Pancreas (tissue), 10 donors: ENCODE measurements at regions not wholly inside any gene's neighbourhood (a gene's known extent, or its start where the extent isn't known, plus 50 kb on each side); places are given as distances from the start of the nearest gene placed in this dataset.
A peak's percentile ranks its signal among the peaks of the same experiment; 100 is the strongest.

ENCODE experiments used
- ATAC-seq, 4 donors: fragments of 200-7000 bp; cut with Tn5 transposase; one replicate each; pipeline versions ENCODE4 v1.8.0 to v1.9.1; 2020; ENCODE audit warnings: mild to moderate bottlenecking in 4 of 4, moderate library complexity in 4 of 4
- DNase-seq, 6 donors: peaks; one replicate each; pipeline ENCODE4 v3.0.0-alpha.2; 2020
- FAIRE-seq: peaks from 2 replicates; lab custom pipeline; 2012; peaks lifted over from hg19 to GRCh38; lab: Jason Lieb, UNC
- H3K27ac ChIP-seq, 4 donors: fragments of 200-600 bp; sonication (generic); 1 replicate in 3 of 4; 2 replicates in 1 of 4; pipeline versions ENCODE4 v1.5.0 to v1.8.0; 2020
- H3K27me3 ChIP-seq, 4 donors: fragments of 200-600 bp; one replicate each; pipeline ENCODE4 v1.8.0; 2021
- H3K36me3 ChIP-seq, 3 donors: fragments of 200-600 bp; sonication (generic) in 1 of 3; one replicate each; pipeline versions ENCODE4 v1.5.0 to v1.8.0; 2020 to 2021
- H3K4me1 ChIP-seq, 3 donors: fragments of 200-600 bp; one replicate each; pipeline ENCODE4 v1.8.0; 2021
- H3K4me3 ChIP-seq, 4 donors: fragments of 200-600 bp; sonication (generic) in 2 of 4; one replicate each; pipeline versions ENCODE4 v1.5.0 to v1.8.0; 2020 to 2021
- H3K9me3 ChIP-seq, 4 donors: fragments of 200-600 bp; one replicate each; pipeline ENCODE4 v1.8.0; 2021
- CTCF ChIP-seq, 4 donors: fragments of 200-600 bp; sonication (generic) in 3 of 4; IDR thresholded peaks; one replicate each; pipeline versions ENCODE4 v1.5.0 to v1.8.0; 2021; ENCODE audit warnings: antibody characterized with exemption in 4 of 4
- WGBS, 2 donors: extraction: QIAGEN DNeasy Blood & Tissue Kit; methylation state at CpG; one replicate each; pipeline ENCODE4 v1.1.7; 2013; 5-methylcytosine and 5-hydroxymethylcytosine counted together
- intact Hi-C, 3 donors: fragments of 100-400 bp; cut with DNase I; formaldehyde crosslinking; loops; one replicate each; pipeline versions ENCODE4 v1.11.1 to v1.14.2; 2022
- donor health status: healthy with polysubstance abuse.
- donor health status: DM: no; HTN: no; CAD: no; lungs with moderate emphysema.
- donor health status: DM: no; HTN: no; CAD: no.
- donor health status: control.
- donor health status: control.
- donor health status: Bipolar disorder and iron deficiency.
- donor health status: DM: yes; HTN: yes; CAD: no.
- donor health status: DM: no; HTN: no; CAD: no.
- donor health status: DM: no; HTN: no; CAD: no.
- donor health status: DM: yes; HTN: yes; CAD: no.

GRCh38 chr1:228546541-228547463, 59.6 kb downstream of the RNF187 start:
- H3K9me3 ChIP-seq, result no peaks in the 10 kb centered on the region
- no peaks in the 10 kb centered on the region for H3K4me1 ChIP-seq
- DNase-seq (peak in 1 of 6 donors; percentile 6), FAIRE-seq (no peak), ATAC-seq (no peak)
- no peak for TF ChIP-seq CTCF (IDR thresholded peaks at IDR 0.05)
- H3K27me3 ChIP-seq, result no peaks in the 10 kb centered on the region
- no peak overlapping the region for H3K27ac ChIP-seq
- no peaks in the 10 kb centered on the region for H3K36me3 ChIP-seq
- 63 to 68% methylated on average over 12 of the region's 12 CpGs for WGBS, 2 donors
- intact Hi-C loops, result no loop called here
- no peak overlapping the region for H3K4me3 ChIP-seq

GRCh38 chr1:228547464-228547792, 60.2 kb downstream of the RNF187 start:
- intact Hi-C loops, result no loop called here
- ATAC-seq, result no peak
- no peak overlapping the region for H3K4me3 ChIP-seq
- H3K36me3 ChIP-seq, result no peaks in the 10 kb centered on the region
- FAIRE-seq, result no peak
- WGBS, 2 donors, result 54 to 75% methylated on average over 3 of the region's 3 CpGs
- peak in 1 of 6 donors; percentile 1 for DNase-seq
- no peak for TF ChIP-seq CTCF (IDR thresholded peaks at IDR 0.05)
- no peaks in the 10 kb centered on the region for H3K27me3 ChIP-seq
- no peaks in the 10 kb centered on the region for H3K4me1 ChIP-seq
- H3K9me3 ChIP-seq, result no peaks in the 10 kb centered on the region
- H3K27ac ChIP-seq, result no peak overlapping the region

DNA sequence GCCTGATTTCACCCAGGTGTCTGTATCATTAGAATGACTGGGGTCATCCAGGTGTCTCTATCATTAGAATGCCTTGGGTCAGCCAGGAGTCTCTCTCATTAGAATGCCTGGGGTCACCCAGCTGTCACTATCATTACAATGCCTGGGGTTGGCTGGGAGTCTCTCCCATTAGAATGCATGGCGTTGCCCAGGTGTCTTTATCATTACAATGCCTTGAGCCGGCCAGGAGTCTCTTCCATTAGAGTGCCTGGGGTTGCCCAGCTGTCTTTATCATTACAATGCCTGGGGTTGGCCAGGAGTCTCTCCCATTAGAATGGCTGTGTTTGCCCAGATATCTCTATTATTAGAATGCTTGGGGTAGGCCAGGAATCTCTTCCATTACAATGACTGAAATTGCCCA, 61.6 kb downstream of the RNF187 start:
- Histone ChIP-seq H3K9me3 (no peaks in the 10 kb centered on the region), H3K36me3 (no peaks in the 10 kb centered on the region), H3K27me3 (no peaks in the 10 kb centered on the region), H3K4me1 (no peaks in the 10 kb centered on the region), H3K4me3 (no peak overlapping the region), H3K27ac (no peak overlapping the region)
- FAIRE-seq (no peak), ATAC-seq (no peak), DNase-seq (peak in 1 of 6 donors; percentile 7)
- intact Hi-C loops, result no loop called here
- no peak for TF ChIP-seq CTCF (IDR thresholded peaks at IDR 0.05)
- 24 to 28% methylated on average over 2 of the region's 2 CpGs for WGBS, 2 donors

GRCh38 chr1:228552596-228553176, 65.5 kb downstream of the RNF187 start:
- H3K27me3 ChIP-seq, result no peaks in the 10 kb centered on the region
- intact Hi-C loops, result no loop called here
- no peaks in the 10 kb centered on the region for H3K9me3 ChIP-seq
- ATAC-seq (no peak), DNase-seq (peak in 1 of 6 donors; percentile 1), FAIRE-seq (no peak)
- no peaks in the 10 kb centered on the region for H3K36me3 ChIP-seq
- no peak for TF ChIP-seq CTCF (IDR thresholded peaks at IDR 0.05)
- 45 to 55% methylated on average over 5 of the region's 5 CpGs for WGBS, 2 donors
- H3K4me3 ChIP-seq, result no peak overlapping the region
- no peak overlapping the region for H3K27ac ChIP-seq
- H3K4me1 ChIP-seq, result no peaks in the 10 kb centered on the region

DNA sequence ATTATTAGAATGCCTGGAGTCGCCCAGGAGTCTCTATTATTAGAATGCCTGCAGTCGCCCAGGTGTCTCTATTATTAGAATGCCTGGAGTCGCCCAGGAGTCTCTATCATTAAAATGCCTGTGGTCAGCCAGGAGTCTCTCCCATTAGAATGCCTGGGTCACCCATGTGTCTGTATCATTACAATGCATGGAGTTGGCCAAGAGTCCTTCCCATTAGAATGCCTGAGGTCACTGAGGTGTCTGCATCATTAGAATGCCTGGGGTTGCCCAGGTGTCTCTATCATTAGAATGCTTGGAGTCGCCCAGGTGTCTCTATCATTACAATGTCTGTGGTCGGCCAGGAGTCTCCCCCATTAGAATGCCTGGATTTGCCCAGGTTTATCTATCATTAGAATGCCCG, 66.9 kb downstream of the RNF187 start:
- Histone ChIP-seq H3K27me3 (no peaks in the 10 kb centered on the region), H3K27ac (no peak overlapping the region), H3K36me3 (no peaks in the 10 kb centered on the region), H3K9me3 (no peaks in the 10 kb centered on the region), H3K4me1 (no peaks in the 10 kb centered on the region), H3K4me3 (no peak overlapping the region)
- no peak for TF ChIP-seq CTCF (IDR thresholded peaks at IDR 0.05)
- FAIRE-seq (no peak), DNase-seq (peak in 1 of 6 donors; percentile 4), ATAC-seq (no peak)
- intact Hi-C loops, result no loop called here
- WGBS, 2 donors, result 46 to 56% methylated on average over 6 of the region's 6 CpGs
